ENCODE measurements at regions not wholly inside any gene's neighbourhood (a gene's known extent, or its start where the extent isn't known, plus 50 kb on each side); places are given as distances from the start of the nearest gene placed in this dataset.

DNA sequence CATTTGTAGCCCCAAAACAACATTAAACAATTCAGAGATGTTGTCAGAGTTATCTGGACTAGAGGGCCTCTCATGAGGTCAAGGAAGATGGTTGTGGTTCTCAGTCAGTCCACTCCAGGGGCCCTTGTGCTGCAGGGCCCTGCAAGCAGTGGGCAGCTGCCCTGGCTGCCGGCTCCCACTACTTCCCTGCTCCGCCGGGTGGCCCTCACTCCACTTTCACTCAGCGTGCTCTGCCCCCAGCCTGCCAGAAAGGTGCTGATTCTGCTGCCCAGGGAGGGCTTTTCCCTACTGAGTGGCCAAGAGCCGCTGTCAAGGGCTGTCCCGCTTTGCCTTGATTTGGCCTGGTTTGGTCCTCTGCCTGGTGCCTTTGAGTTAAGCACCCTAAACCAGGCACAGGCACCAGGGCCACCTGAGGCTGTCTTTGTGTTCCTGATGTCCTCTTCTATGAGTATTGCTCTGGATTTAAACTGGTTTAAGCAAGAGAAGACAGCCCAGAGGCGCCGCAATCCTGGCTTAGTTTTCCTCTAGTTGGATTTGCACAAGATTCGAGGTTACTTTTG, 117.2 kb downstream of the GADD45G start:
- TF ChIP-seq, protein P1, sequence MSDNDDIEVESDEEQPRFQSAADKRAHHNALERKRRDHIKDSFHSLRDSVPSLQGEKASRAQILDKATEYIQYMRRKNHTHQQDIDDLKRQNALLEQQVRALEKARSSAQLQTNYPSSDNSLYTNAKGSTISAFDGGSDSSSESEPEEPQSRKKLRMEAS (IDR thresholded peaks at IDR 0.05): no peak
- TF ChIP-seq YY1 (IDR thresholded peaks at IDR 0.05; ENCODE audit: low read depth) (no peak), EP300 (IDR thresholded peaks at IDR 0.05; ENCODE audit: borderline replicate concordance) (no peak), NFIC (IDR thresholded peaks at IDR 0.05) (no peak), TCF12 (IDR thresholded peaks at IDR 0.05; ENCODE audit: low read depth) (no peak), CEBPB (IDR thresholded peaks at IDR 0.05) (no peak)
